PFSK-1 (cell line): ENCODE measurements at regions not wholly inside any gene's neighbourhood (a gene's known extent, or its start where the extent isn't known, plus 50 kb on each side); places are given as distances from the start of the nearest gene placed in this dataset.

ENCODE experiments used
- POLR2AphosphoS5 ChIP-seq: IDR thresholded peaks from 2 replicates; pipeline ENCODE4 v1.6.1; 2012; ENCODE audit warnings: low read depth, mild to moderate bottlenecking, control low read depth, low read length, moderate library complexity
- SIN3A ChIP-seq: IDR thresholded peaks from 2 replicates; pipeline ENCODE4 v1.6.1; 2012; ENCODE audit warnings: mild to moderate bottlenecking, low read length, moderate library complexity, borderline replicate concordance; ENCODE audit not compliant: insufficient read depth
- TAF1 ChIP-seq: IDR thresholded peaks from 2 replicates; pipeline ENCODE4 v1.6.1; 2012; ENCODE audit warnings: low read length, control low read depth, borderline replicate concordance; ENCODE audit not compliant: insufficient read depth
- TF ChIP-seq, protein P1 (sequence below), 2 experiments: IDR thresholded peaks; 2 replicates each; pipeline versions ENCODE4 v1.6.1 to v1.8.0; 2011 to 2012; ENCODE audit warnings: low read depth in 2 of 2, low read length in 2 of 2, control low read depth in 1 of 2, inconsistent platforms in 1 of 2, mild to moderate bottlenecking in 1 of 2, moderate library complexity in 1 of 2; ENCODE audit not compliant: insufficient read depth in 1 of 2

DNA sequence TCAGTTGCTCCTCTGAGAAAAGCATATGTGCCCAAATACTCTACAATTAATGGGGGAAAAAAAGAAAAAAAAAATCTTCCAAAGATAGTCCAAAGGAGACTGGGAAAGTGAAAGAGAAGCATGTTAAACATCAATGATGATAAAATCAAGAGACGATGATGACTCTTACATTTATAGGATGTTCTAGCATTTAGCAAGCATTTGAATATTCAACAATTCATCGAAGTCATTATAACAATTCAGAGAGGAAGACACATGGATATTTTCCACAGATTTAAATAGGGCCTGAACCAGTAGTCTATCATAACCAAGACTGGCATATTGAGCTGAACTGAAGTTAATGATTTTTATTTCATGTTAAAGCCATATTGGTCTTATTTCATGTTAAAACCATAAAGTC lies 528.4 kb downstream of the INHBA start:
- TF ChIP-seq POLR2AphosphoS5 (no peak), TAF1 (no peak), SIN3A (no peak)
- TF ChIP-seq, protein P1, sequence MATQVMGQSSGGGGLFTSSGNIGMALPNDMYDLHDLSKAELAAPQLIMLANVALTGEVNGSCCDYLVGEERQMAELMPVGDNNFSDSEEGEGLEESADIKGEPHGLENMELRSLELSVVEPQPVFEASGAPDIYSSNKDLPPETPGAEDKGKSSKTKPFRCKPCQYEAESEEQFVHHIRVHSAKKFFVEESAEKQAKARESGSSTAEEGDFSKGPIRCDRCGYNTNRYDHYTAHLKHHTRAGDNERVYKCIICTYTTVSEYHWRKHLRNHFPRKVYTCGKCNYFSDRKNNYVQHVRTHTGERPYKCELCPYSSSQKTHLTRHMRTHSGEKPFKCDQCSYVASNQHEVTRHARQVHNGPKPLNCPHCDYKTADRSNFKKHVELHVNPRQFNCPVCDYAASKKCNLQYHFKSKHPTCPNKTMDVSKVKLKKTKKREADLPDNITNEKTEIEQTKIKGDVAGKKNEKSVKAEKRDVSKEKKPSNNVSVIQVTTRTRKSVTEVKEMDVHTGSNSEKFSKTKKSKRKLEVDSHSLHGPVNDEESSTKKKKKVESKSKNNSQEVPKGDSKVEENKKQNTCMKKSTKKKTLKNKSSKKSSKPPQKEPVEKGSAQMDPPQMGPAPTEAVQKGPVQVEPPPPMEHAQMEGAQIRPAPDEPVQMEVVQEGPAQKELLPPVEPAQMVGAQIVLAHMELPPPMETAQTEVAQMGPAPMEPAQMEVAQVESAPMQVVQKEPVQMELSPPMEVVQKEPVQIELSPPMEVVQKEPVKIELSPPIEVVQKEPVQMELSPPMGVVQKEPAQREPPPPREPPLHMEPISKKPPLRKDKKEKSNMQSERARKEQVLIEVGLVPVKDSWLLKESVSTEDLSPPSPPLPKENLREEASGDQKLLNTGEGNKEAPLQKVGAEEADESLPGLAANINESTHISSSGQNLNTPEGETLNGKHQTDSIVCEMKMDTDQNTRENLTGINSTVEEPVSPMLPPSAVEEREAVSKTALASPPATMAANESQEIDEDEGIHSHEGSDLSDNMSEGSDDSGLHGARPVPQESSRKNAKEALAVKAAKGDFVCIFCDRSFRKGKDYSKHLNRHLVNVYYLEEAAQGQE (IDR thresholded peaks at IDR 0.05; ENCODE audit: insufficient read depth in 1 of 2, low read depth in 2 of 2, low read length in 2 of 2) = no peak
